Tibial nerve (tissue), 4 donors: ENCODE measurements at regions not wholly inside any gene's neighbourhood (a gene's known extent, or its start where the extent isn't known, plus 50 kb on each side); places are given as distances from the start of the nearest gene placed in this dataset.

ENCODE experiments used
- CTCF ChIP-seq, 5 experiments: fragments of 200-600 bp in 3 of 5; fragments of 450-650 bp in 2 of 5; sonication (generic) in 3 of 5; IDR thresholded peaks; one replicate each; pipeline ENCODE4 v1.5.1; 2016 to 2019; ENCODE audit warnings: antibody characterized with exemption in 5 of 5, mild to moderate bottlenecking in 3 of 5, moderate library complexity in 2 of 5
- EP300 ChIP-seq, 2 donors: sonication (generic); formaldehyde crosslinking; IDR thresholded peaks; one replicate each; pipeline ENCODE4 v1.6.1; 2017; ENCODE audit warnings: antibody characterized with exemption in 2 of 2, mild to moderate bottlenecking in 1 of 2

- TF ChIP-seq CTCF (IDR thresholded peaks at IDR 0.05) (no peak), EP300 (IDR thresholded peaks at IDR 0.05) (no peak)
Observed at GRCh38 chr11:80610516-80610915, 1169.7 kb upstream of the TENM4 start.
